A549 (cell line): ENCODE measurements at regions not wholly inside any gene's neighbourhood (a gene's known extent, or its start where the extent isn't known, plus 50 kb on each side); places are given as distances from the start of the nearest gene placed in this dataset.

Source experiments
- ATAC-seq, 2 experiments: fragments of 200-7000 bp in 1 of 2; fragments of >200 bp in 1 of 2; cut with Nextera tagmentation in 1 of 2; cut with Tn5 transposase in 1 of 2; 3 replicates each; pipeline versions ENCODE4 v1.8.0 to v1.9.1; 2018 to 2020; ENCODE audit warnings: mild to moderate bottlenecking in 1 of 2, moderate library complexity in 1 of 2
- CTCF ChIA-PET: fragments of 300-600 bp; sonication (Branson Sonifier 250); formaldehyde crosslinking; extraction: SDS; loops from one replicate; lab custom pipeline; 2021; ENCODE audit warnings: antibody characterized with exemption, inconsistent platforms; lab: Yijun Ruan, JAX
- POLR2A ChIA-PET: fragments of 350-600 bp; formaldehyde crosslinking; extraction: SDS; loops from one replicate; lab custom pipeline; 2021; ENCODE audit warnings: antibody characterized with exemption, inconsistent platforms; lab: Yijun Ruan, JAX
- DNase-seq, 2 experiments: peaks; one replicate each; pipeline versions ENCODE4 v3.0.0 to v3.0.0-alpha.2; 2011 to 2016; ENCODE audit warnings: low read depth in 1 of 2, low spot score in 1 of 2
- FAIRE-seq: peaks from 2 replicates; lab custom pipeline; 2011; peaks lifted over from hg19 to GRCh38; lab: Jason Lieb, UNC
- H3K27ac ChIP-seq, 2 experiments: fragments of >200 bp; sonication (Bioruptor Twin); formaldehyde crosslinking; 3 replicates each; pipeline ENCODE4 v1.5.1; 2016 to 2017
- H3K4me1 ChIP-seq: fragments of >200 bp; sonication (Bioruptor Twin); formaldehyde crosslinking; 3 replicates; pipeline ENCODE4 v1.6.1; 2016
- H3K4me2 ChIP-seq: fragments of >200 bp; sonication (Bioruptor Twin); formaldehyde crosslinking; 3 replicates; pipeline ENCODE4 v1.6.1; 2016
- H3K4me3 ChIP-seq: fragments of >200 bp; sonication (Bioruptor Twin); formaldehyde crosslinking; 3 replicates; pipeline ENCODE4 v1.5.1; 2016
- H3K9me3 ChIP-seq: fragments of >200 bp; sonication (Bioruptor Twin); formaldehyde crosslinking; 3 replicates; pipeline ENCODE4 v1.6.1; 2016
- ATOH8 ChIP-seq: fragments of 250-450 bp; sonication (Bioruptor Pico); IDR thresholded peaks from 2 replicates; pipeline ENCODE4 v1.5.0; 2020; ENCODE audit warnings: low read depth, mild to moderate bottlenecking, moderate library complexity
- CBX8 ChIP-seq: fragments of 200-600 bp; sonication (generic); IDR thresholded peaks from 2 replicates; pipeline ENCODE4 v1.6.1; 2016
- CEBPB ChIP-seq, 2 experiments: fragments of >200 bp in 1 of 2; sonication (Bioruptor Twin) in 1 of 2; formaldehyde crosslinking in 1 of 2; IDR thresholded peaks; 2 replicates each; pipeline ENCODE4 v1.6.1; 2012 to 2016
- EHMT2 ChIP-seq: fragments of 200-600 bp; sonication (generic); IDR thresholded peaks from 2 replicates; pipeline ENCODE4 v1.6.1; 2016; ENCODE audit warnings: antibody characterized with exemption, low read depth, mild to moderate bottlenecking, moderate library complexity
- EP300 ChIP-seq, 2 experiments: fragments of >200 bp; sonication (Bioruptor Twin); formaldehyde crosslinking; IDR thresholded peaks; 2 replicates in 1 of 2; 3 replicates in 1 of 2; pipeline ENCODE4 v1.6.1; 2016 to 2017
- FOSB ChIP-seq: fragments of 250-450 bp; sonication (Bioruptor Pico); IDR thresholded peaks from 2 replicates; pipeline ENCODE4 v1.5.0; 2020; ENCODE audit warnings: mild to moderate bottlenecking, moderate library complexity
- HOXA7 ChIP-seq: fragments of 250-450 bp; sonication (Bioruptor Pico); IDR thresholded peaks from 2 replicates; pipeline ENCODE4 v1.5.0; 2020; ENCODE audit warnings: mild to moderate bottlenecking, moderate library complexity
- HOXB13 ChIP-seq: fragments of 250-450 bp; sonication (Bioruptor Pico); IDR thresholded peaks from 2 replicates; pipeline ENCODE4 v1.5.0; 2020; ENCODE audit warnings: low read depth, mild to moderate bottlenecking, moderate library complexity
- HOXB5 ChIP-seq: fragments of 250-450 bp; sonication (Bioruptor Pico); IDR thresholded peaks from 2 replicates; pipeline ENCODE4 v1.5.0; 2020; ENCODE audit warnings: mild to moderate bottlenecking, moderate library complexity
- KDM1A ChIP-seq: fragments of 200-600 bp; sonication (generic); IDR thresholded peaks from 2 replicates; pipeline ENCODE4 v1.6.1; 2016; ENCODE audit warnings: low read depth, mild to moderate bottlenecking
- KDM5A ChIP-seq: fragments of 200-600 bp; sonication (generic); IDR thresholded peaks from 2 replicates; pipeline ENCODE4 v1.6.1; 2016; ENCODE audit warnings: antibody characterized with exemption, mild to moderate bottlenecking
- MAZ ChIP-seq: fragments of 150-350 bp; IDR thresholded peaks from 2 replicates; pipeline ENCODE4 v1.6.1; 2014; ENCODE audit warnings: antibody characterized with exemption, low read depth, low read length, borderline replicate concordance
- MYC ChIP-seq: IDR thresholded peaks from 2 replicates; pipeline ENCODE4 v1.6.1; 2012; ENCODE audit warnings: mild to moderate bottlenecking, inconsistent platforms, low read length, improper control_type of control experiment, borderline replicate concordance
- NR3C1 ChIP-seq: fragments of >200 bp; sonication (Bioruptor Twin); formaldehyde crosslinking; IDR thresholded peaks from 3 replicates; pipeline ENCODE4 v1.6.1; 2017
- RAD21 ChIP-seq, 2 experiments: fragments of >200 bp in 1 of 2; sonication (Bioruptor Twin) in 1 of 2; formaldehyde crosslinking in 1 of 2; IDR thresholded peaks in 1 of 2; conservative IDR thresholded peaks in 1 of 2; 2 replicates in 1 of 2; 3 replicates in 1 of 2; pipeline ENCODE4 v1.6.1; 2012 to 2018; ENCODE audit warnings: inconsistent platforms in 1 of 2
- REST ChIP-seq: fragments of 200-600 bp; sonication (generic); IDR thresholded peaks from 2 replicates; pipeline ENCODE4 v1.6.1; 2016; ENCODE audit warnings: antibody characterized with exemption, mild to moderate bottlenecking, moderate library complexity
- RFX5 ChIP-seq: fragments of 450-650 bp; IDR thresholded peaks from 2 replicates; pipeline ENCODE4 v1.7.1; 2014; ENCODE audit warnings: antibody characterized with exemption, mild to moderate bottlenecking, moderate library complexity
- SREBF2 ChIP-seq: fragments of 450-650 bp; IDR thresholded peaks from 2 replicates; pipeline ENCODE4 v1.6.1; 2014; ENCODE audit warnings: mild to moderate bottlenecking, moderate library complexity
- TP53 ChIP-seq: fragments of 250-450 bp; sonication (Bioruptor Pico); IDR thresholded peaks from 2 replicates; pipeline ENCODE4 v1.5.0; 2021; ENCODE audit warnings: mild to moderate bottlenecking, moderate library complexity
- ZC3H11A ChIP-seq: fragments of 450-650 bp; IDR thresholded peaks from 2 replicates; pipeline ENCODE4 v1.6.1; 2014; ENCODE audit warnings: antibody characterized with exemption, mild to moderate bottlenecking
- ZFP36 ChIP-seq: fragments of 450-650 bp; IDR thresholded peaks from 2 replicates; pipeline ENCODE4 v1.6.1; 2014; ENCODE audit warnings: borderline replicate concordance; ENCODE audit not compliant: partially characterized antibody
- WGBS: methylation state at CpG from one replicate; pipeline ENCODE4 v1.1.6; 2017; ENCODE audit errors: missing lambda C conversion rate; 5-methylcytosine and 5-hydroxymethylcytosine counted together
- TF ChIP-seq, protein P1 (sequence below): fragments of >200 bp; sonication (Bioruptor Twin); formaldehyde crosslinking; IDR thresholded peaks from 2 replicates; pipeline ENCODE4 v1.6.1; 2016

DNA sequence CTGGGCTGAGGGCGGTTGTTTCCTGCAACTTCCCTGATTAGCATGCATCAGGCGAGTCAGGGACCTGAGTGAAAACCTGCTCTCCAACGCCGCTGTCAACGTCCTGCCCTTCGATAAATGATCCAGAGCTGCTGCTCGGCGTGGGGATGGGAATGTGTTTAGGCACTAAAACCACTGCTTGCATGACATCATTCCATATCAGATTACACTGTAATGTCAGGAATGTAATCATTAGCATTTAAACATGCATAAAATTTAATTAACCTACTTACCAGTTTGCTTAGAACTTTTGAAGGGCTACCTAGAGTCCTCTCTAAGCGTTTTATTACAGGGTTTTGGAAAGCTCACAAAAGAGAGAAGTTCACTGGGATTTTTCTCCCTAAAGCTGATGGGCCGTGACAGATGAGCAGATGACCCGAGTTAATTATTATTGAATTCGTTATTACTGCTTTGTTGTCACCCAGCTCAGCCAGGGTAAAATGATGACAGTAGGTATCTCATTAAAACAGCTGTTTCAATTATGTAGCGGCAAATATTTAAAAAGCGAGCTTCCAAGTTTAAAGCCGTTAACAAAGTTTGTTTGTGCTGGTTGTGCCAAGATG lies 685.6 kb upstream of the SALL3 start:
- H3K4me3 ChIP-seq, result no peak overlapping the region
- WGBS, result 28% methylated on average over 15 of the region's 15 CpGs
- no peak for ATAC-seq

GRCh38 chr18:78295262-78295661 lies 684.4 kb upstream of the SALL3 start:
- Histone ChIP-seq H3K9me3 (no peaks in the 10 kb centered on the region), H3K4me3 (no peak overlapping the region), H3K27ac (no peak overlapping the region), H3K4me2 (no peak overlapping the region), H3K4me1 (no peaks in the 10 kb centered on the region)
- FAIRE-seq (no peak), ATAC-seq (no peak), DNase-seq (no peak)
- TF ChIP-seq, protein P1, sequence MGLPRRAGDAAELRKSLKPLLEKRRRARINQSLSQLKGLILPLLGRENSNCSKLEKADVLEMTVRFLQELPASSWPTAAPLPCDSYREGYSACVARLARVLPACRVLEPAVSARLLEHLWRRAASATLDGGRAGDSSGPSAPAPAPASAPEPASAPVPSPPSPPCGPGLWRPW, result no peak
- no peak for TF ChIP-seq CBX8
- TF ChIP-seq FOSB (CRISPR knock-in tag), result no peak
- TF ChIP-seq RAD21 (conservative IDR thresholded peaks at IDR 0.05 in 1 of 2, IDR thresholded peaks at IDR 0.05 in 1 of 2), result no peak
- TF ChIP-seq MAZ, result no peak
- TF ChIP-seq EP300 (IDR thresholded peaks at IDR 0.05), result no peak
- no peak for TF ChIP-seq EHMT2
- TF ChIP-seq CEBPB (IDR thresholded peaks at IDR 0.05), result no peak
- no peak for TF ChIP-seq ZFP36
- no peak for TF ChIP-seq HOXB13
- TF ChIP-seq HOXA7, result no peak
- TF ChIP-seq NR3C1, result no peak
- no peak for TF ChIP-seq MYC
- no peak for TF ChIP-seq ATOH8
- ChIA-PET POLR2A (no interaction called here), CTCF (no interaction called here)
- 30% methylated on average over 7 of the region's 8 CpGs for WGBS

More for the DNA sequence above, 685.6 kb upstream of the SALL3 start:
- FAIRE-seq (no peak), DNase-seq (no peak)
- no peaks in the 10 kb centered on the region for H3K4me1 ChIP-seq
- H3K9me3 ChIP-seq, result no peaks in the 10 kb centered on the region
- no peak overlapping the region for H3K27ac ChIP-seq
- H3K4me2 ChIP-seq, result no peak overlapping the region
- TF ChIP-seq KDM5A, result no peak
- no peak for TF ChIP-seq EHMT2
- TF ChIP-seq KDM1A, result no peak
- TF ChIP-seq HOXB5 (CRISPR knock-in tag), result no peak
- no peak for TF ChIP-seq REST
- TF ChIP-seq RFX5, result no peak
- TF ChIP-seq ZC3H11A, result no peak
- ChIA-PET CTCF (no interaction called here), POLR2A (no interaction called here)

DNA sequence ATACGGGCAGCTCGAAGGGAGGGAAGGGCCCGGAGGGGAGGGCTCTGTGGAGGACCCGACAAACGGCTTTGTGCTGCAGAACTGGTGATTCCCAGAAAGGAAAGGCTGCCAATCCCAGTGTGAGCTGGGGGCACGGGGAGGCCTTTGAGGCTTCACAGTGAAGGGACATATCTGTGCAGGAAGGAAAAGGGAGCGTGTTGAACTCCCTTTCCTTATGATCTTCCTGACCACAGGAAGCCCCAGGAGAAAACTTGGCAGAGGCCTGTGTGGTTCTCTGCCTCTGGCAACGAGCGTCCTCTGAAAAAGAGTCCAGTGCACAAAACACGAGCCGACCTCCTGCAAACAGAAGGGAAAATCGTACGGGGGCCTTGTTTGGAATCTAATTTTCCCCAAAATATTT lies 683.5 kb upstream of the SALL3 start:
- H3K27ac ChIP-seq, result no peak overlapping the region
- H3K4me1 ChIP-seq, result no peaks in the 10 kb centered on the region
- WGBS, result 14% methylated on average over 8 of the region's 13 CpGs
- no peak for TF ChIP-seq FOSB (CRISPR knock-in tag)
- TF ChIP-seq SREBF2, result no peak
- no peak for TF ChIP-seq ZC3H11A
- no peak for TF ChIP-seq TP53 (CRISPR knock-in tag)
- TF ChIP-seq, all 56 proteins: peak for 0
- no peak for DNase-seq
- ChIA-PET CTCF (no interaction called here), POLR2A (no interaction called here)
- ATAC-seq, result no peak
- Histone ChIP-seq H3K4me2 (no peak overlapping the region), H3K9me3 (no peaks in the 10 kb centered on the region), H3K4me3 (no peak overlapping the region)
- no peak for FAIRE-seq
